ENCODE measurements at regions not wholly inside any gene's neighbourhood (a gene's known extent, or its start where the extent isn't known, plus 50 kb on each side); places are given as distances from the start of the nearest gene placed in this dataset.
"Not testable (repeated sequence)": the region's sequence is repeated elsewhere in the genome, so short reads cannot be mapped to it uniquely, and the experiment has no call there.

DNA sequence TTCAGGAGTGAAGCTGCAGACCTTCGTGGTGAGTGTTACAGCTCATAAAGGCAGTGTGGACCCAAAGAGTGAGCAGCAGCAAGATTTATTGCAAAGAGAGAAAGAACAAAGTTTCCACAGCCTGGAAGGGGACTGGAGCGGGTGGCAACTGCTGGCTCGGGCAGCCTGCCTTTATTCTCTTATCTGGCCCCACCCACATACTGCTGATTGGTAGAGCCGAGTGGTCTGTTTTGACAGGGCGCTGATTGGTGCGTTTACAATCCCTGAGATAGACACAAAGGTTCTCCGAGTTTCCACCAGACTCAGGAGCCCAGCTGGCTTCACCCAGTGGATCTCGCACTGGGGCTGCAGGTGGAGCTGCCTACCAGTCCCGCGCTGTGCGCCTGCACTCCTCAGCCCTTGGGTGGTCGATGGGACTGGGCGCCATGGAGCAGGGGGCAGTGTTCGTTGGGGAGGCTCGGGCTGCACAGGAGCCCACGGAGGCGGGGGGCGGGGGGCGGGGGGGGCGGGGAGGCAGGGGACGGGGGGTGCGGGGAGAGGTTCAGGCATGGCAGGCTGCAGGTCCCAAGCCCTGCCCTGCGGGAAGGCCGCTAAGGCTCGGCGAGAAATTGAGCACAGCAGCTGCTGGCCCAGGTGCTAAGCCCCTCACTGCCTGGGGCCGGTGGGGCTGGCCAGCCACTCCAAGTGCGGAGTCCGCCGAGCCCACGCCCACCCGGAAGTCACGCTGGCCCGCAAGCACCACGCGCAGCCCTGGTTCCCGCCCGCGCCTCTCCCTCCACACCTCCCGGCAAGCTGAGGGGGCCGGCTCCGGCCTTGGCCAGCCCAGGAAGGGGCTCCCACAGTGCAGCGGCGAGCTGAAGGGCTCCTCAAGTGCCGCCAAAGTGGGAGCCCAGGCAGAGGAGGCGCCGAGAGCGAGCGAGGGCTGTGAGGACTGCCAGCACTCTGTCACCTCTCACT lies 59.9 kb upstream of the EN2 start:
- TF ChIP-seq POLR2AphosphoS5, POLR2A (IDR thresholded peaks at IDR 0.05): not testable (repeated sequence)
